Breast epithelium (tissue), 3 donors: ENCODE measurements at regions not wholly inside any gene's neighbourhood (a gene's known extent, or its start where the extent isn't known, plus 50 kb on each side); places are given as distances from the start of the nearest gene placed in this dataset.

Experiments
- CTCF ChIP-seq, 3 donors: fragments of 450-650 bp; IDR thresholded peaks; one replicate each; pipeline ENCODE4 v1.5.1; 2016 to 2017; ENCODE audit warnings: antibody characterized with exemption in 3 of 3, mild to moderate bottlenecking in 3 of 3, moderate library complexity in 3 of 3
- POLR2A ChIP-seq: fragments of 450-650 bp; IDR thresholded peaks from one replicate; pipeline ENCODE4 v1.6.1; 2016; ENCODE audit warnings: antibody characterized with exemption, mild to moderate bottlenecking, moderate library complexity
- POLR2AphosphoS5 ChIP-seq, 3 donors: sonication (generic); formaldehyde crosslinking; IDR thresholded peaks; one replicate each; pipeline ENCODE4 v1.6.1; 2017; ENCODE audit warnings: antibody characterized with exemption in 3 of 3

DNA sequence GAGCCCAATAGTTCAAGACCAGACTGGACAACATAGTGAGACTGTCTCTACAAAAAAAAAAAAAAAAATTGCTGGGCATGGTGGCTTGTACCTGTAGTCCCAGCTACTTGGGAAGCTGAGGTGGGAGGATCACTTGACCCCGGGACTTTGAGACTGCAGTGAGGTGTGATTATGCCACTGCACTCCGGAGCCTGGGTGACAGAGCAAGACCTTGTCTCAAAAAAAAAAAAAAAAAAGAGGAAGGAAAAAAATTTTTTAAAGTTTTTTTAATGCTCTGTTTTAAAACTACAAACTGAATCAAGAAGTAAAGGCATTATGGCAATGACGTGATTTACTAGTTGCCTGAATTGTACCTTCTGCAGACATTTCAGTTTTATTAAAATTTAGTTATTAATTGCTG lies 54.5 kb upstream of the ZDBF2 start:
- TF ChIP-seq CTCF (IDR thresholded peaks at IDR 0.05) (no peak), POLR2A (no peak), POLR2AphosphoS5 (IDR thresholded peaks at IDR 0.05) (no peak)
